Natural killer cell (primary cell): ENCODE measurements at regions not wholly inside any gene's neighbourhood (a gene's known extent, or its start where the extent isn't known, plus 50 kb on each side); places are given as distances from the start of the nearest gene placed in this dataset.

Experiments used
- ATAC-seq, 3 donors: fragments of 150-1000 bp in 2 of 3; fragments of 200-7000 bp in 1 of 3; cut with Tn5 transposase; 1 replicate in 1 of 3; 2 replicates in 2 of 3; pipeline ENCODE4 v1.10.0; 2021; ENCODE audit warnings: mild to moderate bottlenecking in 2 of 3, moderate library complexity in 2 of 3
- DNase-seq, 2 donors: peaks; one replicate each; pipeline versions ENCODE4 v3.0.0 to v3.0.0-alpha.2; 2013 to 2021; ENCODE audit warnings: mixed read lengths in 1 of 2
- H3K27ac ChIP-seq: one replicate; pipeline ENCODE4 v1.5.1; 2013; ENCODE audit warnings: mild to moderate bottlenecking, low read length
- H3K27me3 ChIP-seq: one replicate; pipeline ENCODE4 v1.6.1; 2013; ENCODE audit warnings: low read length; ENCODE audit not compliant: control insufficient read depth, insufficient read depth
- H3K36me3 ChIP-seq: one replicate; pipeline ENCODE4 v1.6.1; 2013; ENCODE audit warnings: low read length; ENCODE audit not compliant: control insufficient read depth, insufficient read depth
- H3K4me1 ChIP-seq: one replicate; pipeline ENCODE4 v1.6.1; 2013; ENCODE audit warnings: low read length; ENCODE audit not compliant: control insufficient read depth, insufficient read depth
- H3K4me3 ChIP-seq: one replicate; pipeline ENCODE4 v1.5.1; 2013; ENCODE audit warnings: low read length
- H3K9me3 ChIP-seq: one replicate; pipeline ENCODE4 v1.6.1; 2013; ENCODE audit warnings: low read length; ENCODE audit not compliant: control insufficient read depth, insufficient read depth
- H3K27ac Mint-ChIP-seq, 2 donors: one replicate each; pipeline ENCODE4 v1.8.0; 2022; ENCODE audit warnings: mild to moderate bottlenecking in 2 of 2, mixed read lengths in 2 of 2, moderate library complexity in 1 of 2
- H3K27me3 Mint-ChIP-seq, 2 donors: one replicate each; pipeline ENCODE4 v1.8.0; 2022; ENCODE audit warnings: low read depth in 2 of 2, mixed read lengths in 2 of 2
- H3K36me3 Mint-ChIP-seq: one replicate; pipeline ENCODE4 v1.8.0; 2022; ENCODE audit warnings: mixed read lengths
- H3K4me1 Mint-ChIP-seq, 2 donors: one replicate each; pipeline ENCODE4 v1.8.0; 2022; ENCODE audit warnings: mixed read lengths in 2 of 2
- H3K4me3 Mint-ChIP-seq: one replicate; pipeline ENCODE4 v1.8.0; 2022; ENCODE audit warnings: mild to moderate bottlenecking, moderate library complexity, mixed read lengths
- H3K9me3 Mint-ChIP-seq, 2 donors: one replicate each; pipeline ENCODE4 v1.8.0; 2022; ENCODE audit warnings: mixed read lengths in 2 of 2
- CTCF ChIP-seq: fragments of 200-600 bp; IDR thresholded peaks from one replicate; pipeline ENCODE4 v1.8.0; 2022; ENCODE audit warnings: antibody characterized with exemption
- WGBS: methylation state at CpG from one replicate; pipeline ENCODE4 v1.1.7; 2013; ENCODE audit warnings: missing lambda C conversion rate; ENCODE audit not compliant: insufficient coverage; 5-methylcytosine and 5-hydroxymethylcytosine counted together
- intact Hi-C: fragments of 100-400 bp; cut with micrococcal nuclease; formaldehyde crosslinking; loops from one replicate; pipeline ENCODE4 v1.14.2; 2022

- Histone ChIP-seq H3K27me3 (no peaks in the 10 kb centered on the region), H3K9me3 (peaks cover 3% of the 10 kb centered on the region), H3K4me3 (no peak overlapping the region), H3K27ac (no peak overlapping the region), H3K4me1 (no peaks in the 10 kb centered on the region), H3K36me3 (no peaks in the 10 kb centered on the region)
- no CpG with 5 or more reads among the region's 2 CpGs for WGBS
- ATAC-seq = no peak
- intact Hi-C loops = no loop called here
- Mint-ChIP-seq H3K4me3 (no peak overlapping the region), H3K27me3 (no peaks in the 10 kb centered on the region), H3K36me3 (peaks cover 11% of the 10 kb centered on the region), H3K27ac (no peak overlapping the region), H3K9me3 (peaks cover 15 to 22% of the 10 kb centered on the region in 2 donors), H3K4me1 (no peaks in the 10 kb centered on the region)
- no peak for TF ChIP-seq CTCF
- no peak for DNase-seq
These were observed 1527.8 kb downstream of the STIM2 start for GRCh38 chr4:28388471-28388870.

GRCh38 chr4:28391877-28392276 lies 1531.2 kb downstream of the STIM2 start:
- H3K4me1 ChIP-seq = no peaks in the 10 kb centered on the region
- no peak for ATAC-seq
- H3K36me3 ChIP-seq = no peaks in the 10 kb centered on the region
- Mint-ChIP-seq H3K4me3 (no peak overlapping the region), H3K36me3 (peaks cover 11% of the 10 kb centered on the region), H3K27me3 (no peaks in the 10 kb centered on the region), H3K4me1 (no peaks in the 10 kb centered on the region), H3K27ac (no peak overlapping the region), H3K9me3 (peaks cover 10 to 15% of the 10 kb centered on the region in 2 donors)
- no peak overlapping the region for H3K4me3 ChIP-seq
- H3K27ac ChIP-seq = no peak overlapping the region
- DNase-seq = no peak
- TF ChIP-seq CTCF = no peak
- H3K27me3 ChIP-seq = no peaks in the 10 kb centered on the region
- intact Hi-C loops = no loop called here
- peaks cover 3% of the 10 kb centered on the region for H3K9me3 ChIP-seq
- 52% methylated on average over 4 of the region's 4 CpGs for WGBS

GRCh38 chr4:28402751-28403150 lies 1542.1 kb downstream of the STIM2 start:
- peaks cover 7% of the 10 kb centered on the region for H3K36me3 Mint-ChIP-seq
- WGBS = 79% methylated on average over 11 of the region's 13 CpGs
- H3K4me1 Mint-ChIP-seq = no peaks in the 10 kb centered on the region

More at GRCh38 chr4:28402751-28403150, 1542.1 kb downstream of the STIM2 start:
- no peaks in the 10 kb centered on the region for H3K4me1 ChIP-seq
- ATAC-seq (no peak), DNase-seq (no peak)
- no peaks in the 10 kb centered on the region for H3K36me3 ChIP-seq
- intact Hi-C loops = no loop called here
- H3K4me3 Mint-ChIP-seq = no peak overlapping the region
- no peak for TF ChIP-seq CTCF
- H3K9me3 Mint-ChIP-seq = peaks cover 16 to 18% of the 10 kb centered on the region in 2 donors
- no peak overlapping the region for H3K4me3 ChIP-seq
- no peaks in the 10 kb centered on the region for H3K27me3 Mint-ChIP-seq
- peaks cover 8% of the 10 kb centered on the region for H3K9me3 ChIP-seq
- H3K27me3 ChIP-seq = no peaks in the 10 kb centered on the region
- H3K27ac ChIP-seq = no peak overlapping the region
- no peak overlapping the region for H3K27ac Mint-ChIP-seq
